ENCODE measurements at regions not wholly inside any gene's neighbourhood (a gene's known extent, or its start where the extent isn't known, plus 50 kb on each side); places are given as distances from the start of the nearest gene placed in this dataset.

DNA sequence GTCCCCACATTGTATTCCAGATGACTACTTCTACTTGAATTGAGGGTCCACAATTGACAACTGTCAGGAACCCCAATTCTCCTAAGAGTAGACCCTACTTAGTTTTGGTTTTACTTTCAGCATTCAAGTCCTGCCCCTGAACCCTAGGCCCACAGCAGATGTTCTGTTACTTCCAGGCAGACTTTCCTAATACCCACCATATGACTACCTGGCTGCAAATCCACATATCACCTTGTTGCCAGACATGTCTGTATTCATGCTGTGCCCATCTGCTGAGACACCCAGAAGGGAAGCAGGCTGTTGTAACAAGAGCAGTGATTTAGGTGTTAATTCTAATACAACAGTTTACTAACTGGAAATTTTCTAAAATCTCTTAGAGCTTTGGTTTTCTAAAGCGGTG, 235.1 kb upstream of the CCDC54 start:
- TF ChIP-seq, protein P1, sequence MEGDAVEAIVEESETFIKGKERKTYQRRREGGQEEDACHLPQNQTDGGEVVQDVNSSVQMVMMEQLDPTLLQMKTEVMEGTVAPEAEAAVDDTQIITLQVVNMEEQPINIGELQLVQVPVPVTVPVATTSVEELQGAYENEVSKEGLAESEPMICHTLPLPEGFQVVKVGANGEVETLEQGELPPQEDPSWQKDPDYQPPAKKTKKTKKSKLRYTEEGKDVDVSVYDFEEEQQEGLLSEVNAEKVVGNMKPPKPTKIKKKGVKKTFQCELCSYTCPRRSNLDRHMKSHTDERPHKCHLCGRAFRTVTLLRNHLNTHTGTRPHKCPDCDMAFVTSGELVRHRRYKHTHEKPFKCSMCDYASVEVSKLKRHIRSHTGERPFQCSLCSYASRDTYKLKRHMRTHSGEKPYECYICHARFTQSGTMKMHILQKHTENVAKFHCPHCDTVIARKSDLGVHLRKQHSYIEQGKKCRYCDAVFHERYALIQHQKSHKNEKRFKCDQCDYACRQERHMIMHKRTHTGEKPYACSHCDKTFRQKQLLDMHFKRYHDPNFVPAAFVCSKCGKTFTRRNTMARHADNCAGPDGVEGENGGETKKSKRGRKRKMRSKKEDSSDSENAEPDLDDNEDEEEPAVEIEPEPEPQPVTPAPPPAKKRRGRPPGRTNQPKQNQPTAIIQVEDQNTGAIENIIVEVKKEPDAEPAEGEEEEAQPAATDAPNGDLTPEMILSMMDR (IDR thresholded peaks at IDR 0.05; ENCODE audit: control insufficient read depth, extremely low read depth, insufficient read depth) = no peak
- H3K4me3 ChIP-seq (ENCODE audit: low read depth, low read length) = no peak overlapping the region
- DNase-seq (ENCODE audit: low read depth) = no peak

DNA sequence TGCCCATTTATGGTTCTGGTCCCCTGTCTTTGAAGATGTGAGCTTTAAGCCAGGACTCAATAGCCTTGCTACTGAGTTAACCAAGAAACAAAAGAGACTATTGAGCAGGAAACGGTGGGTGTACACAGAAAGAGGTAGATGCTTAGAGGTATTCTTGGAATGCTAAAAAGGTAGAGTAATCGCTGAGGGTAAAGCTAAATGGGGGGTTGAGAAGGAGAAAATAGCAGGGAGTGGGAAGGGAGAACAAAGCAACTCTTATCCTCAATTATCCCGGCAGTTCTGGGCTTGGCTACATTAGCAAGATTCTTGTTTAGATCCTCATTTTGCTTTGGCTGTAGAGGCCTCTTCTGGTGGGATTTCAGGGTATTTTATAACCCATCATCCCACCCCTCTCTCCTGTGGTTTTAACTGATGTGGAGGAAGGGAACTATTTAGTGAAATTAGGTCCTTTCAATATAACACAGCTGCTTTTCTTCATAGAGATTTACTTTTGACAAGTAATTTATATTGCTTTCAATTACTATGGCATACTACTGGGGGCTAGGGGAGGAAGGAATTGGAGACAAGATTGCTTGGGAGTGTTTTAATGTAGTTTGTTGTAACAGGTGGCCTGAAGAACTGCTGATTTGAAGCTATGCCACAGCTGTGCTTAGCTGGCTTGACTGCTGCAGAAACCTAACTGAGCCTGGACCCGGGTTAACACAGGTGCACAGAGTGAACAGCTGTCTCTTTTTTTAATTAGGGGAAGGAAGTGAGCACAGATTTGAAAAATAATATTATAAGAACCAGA, 234.3 kb upstream of the CCDC54 start:
- TF ChIP-seq, protein P1 (IDR thresholded peaks at IDR 0.05; ENCODE audit: control insufficient read depth, extremely low read depth, insufficient read depth) = no peak
- no peak overlapping the region for H3K4me3 ChIP-seq (ENCODE audit: low read depth, low read length)
- DNase-seq (ENCODE audit: low read depth) = no peak

DNA sequence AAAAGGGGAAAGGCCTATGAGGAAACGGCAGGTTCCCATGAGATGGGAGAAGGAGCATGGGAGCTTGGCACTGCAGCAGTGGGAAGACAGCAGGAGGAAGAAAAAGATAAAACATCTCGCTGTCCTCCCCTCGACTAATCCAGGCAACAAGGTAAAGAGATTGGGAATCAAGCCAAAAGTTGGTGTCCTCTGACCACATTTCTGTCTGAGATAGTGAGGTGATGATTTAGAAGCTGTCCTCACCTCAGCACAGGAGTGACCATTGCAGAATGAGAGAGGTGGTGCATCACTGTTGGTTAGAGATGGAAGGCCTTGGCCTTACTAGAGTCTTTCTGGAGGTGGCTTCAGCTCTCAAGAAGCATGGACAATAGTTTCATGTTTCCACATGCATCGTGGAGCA, 226.6 kb upstream of the CCDC54 start:
- no peak overlapping the region for H3K4me3 ChIP-seq (ENCODE audit: low read depth, low read length)
- TF ChIP-seq, protein P1 (IDR thresholded peaks at IDR 0.05; ENCODE audit: control insufficient read depth, extremely low read depth, insufficient read depth) = no peak
- DNase-seq (ENCODE audit: low read depth) = no peak

DNA sequence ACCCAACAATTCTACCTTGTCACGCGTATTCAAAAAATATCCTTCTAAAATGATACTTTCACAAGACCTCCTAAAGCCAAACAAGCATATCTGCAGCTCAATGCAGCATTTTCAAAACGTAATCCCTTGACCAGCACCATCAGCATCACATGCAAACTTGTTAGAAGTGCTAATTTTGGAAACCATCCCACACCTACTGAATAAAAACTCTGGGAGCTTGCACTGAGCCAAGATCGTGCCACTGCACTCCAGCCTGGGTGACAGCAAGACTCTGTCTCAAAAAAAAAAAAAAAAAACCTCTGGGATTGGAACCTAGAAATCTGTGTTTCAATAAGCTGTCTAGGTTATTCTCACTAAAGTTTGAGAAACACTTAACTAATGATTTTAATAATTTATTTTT, 223.3 kb upstream of the CCDC54 start:
- DNase-seq (ENCODE audit: low read depth) = no peak
- H3K4me3 ChIP-seq (ENCODE audit: low read depth, low read length) = no peak overlapping the region
- TF ChIP-seq, protein P1 (IDR thresholded peaks at IDR 0.05; ENCODE audit: control insufficient read depth, extremely low read depth, insufficient read depth) = no peak

DNA sequence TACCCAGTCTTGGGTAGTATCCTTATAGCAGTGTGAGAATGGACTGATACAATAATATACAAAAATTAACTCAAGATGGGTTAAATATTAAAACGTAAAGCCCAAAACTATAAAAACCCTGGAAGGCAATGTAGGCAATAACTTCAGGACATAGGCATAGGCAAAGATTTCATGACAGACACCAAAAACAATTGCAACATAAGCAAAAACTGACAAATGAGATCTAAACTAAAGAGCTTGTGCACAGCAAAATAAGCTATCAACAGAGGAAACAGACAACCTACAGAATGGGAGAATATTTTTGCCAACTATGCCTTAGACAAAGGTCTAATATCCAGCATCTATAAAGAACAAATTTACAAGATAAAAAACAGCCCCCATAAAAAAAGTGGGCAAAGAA, 204.8 kb upstream of the CCDC54 start:
- no peak overlapping the region for H3K4me3 ChIP-seq (ENCODE audit: low read depth, low read length)
- TF ChIP-seq, protein P1 (IDR thresholded peaks at IDR 0.05; ENCODE audit: control insufficient read depth, extremely low read depth, insufficient read depth) = no peak
- no peak for DNase-seq (ENCODE audit: low read depth)

DNA sequence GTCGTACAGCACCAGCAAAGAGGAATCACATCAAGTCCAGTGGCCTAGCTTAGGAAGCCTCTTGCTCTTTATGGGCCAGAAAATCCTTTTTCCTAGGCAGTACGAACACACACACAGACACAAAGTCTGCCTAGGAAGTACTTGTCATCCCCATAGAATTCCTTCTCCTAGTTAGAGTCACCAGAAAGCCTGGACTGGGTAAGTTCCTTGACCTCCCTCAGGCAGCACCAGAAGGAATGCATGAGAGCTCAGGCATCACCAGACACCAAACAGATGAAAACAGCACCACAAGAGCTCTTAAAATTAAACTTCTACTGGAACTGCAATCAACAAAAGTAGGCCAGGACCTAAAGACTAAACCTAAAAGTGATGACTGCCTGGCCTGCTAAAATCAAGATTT, 192.9 kb upstream of the CCDC54 start:
- no peak for DNase-seq (ENCODE audit: low read depth)
- no peak overlapping the region for H3K4me3 ChIP-seq (ENCODE audit: low read depth, low read length)
- TF ChIP-seq, protein P1 (IDR thresholded peaks at IDR 0.05; ENCODE audit: control insufficient read depth, extremely low read depth, insufficient read depth) = no peak

DNA sequence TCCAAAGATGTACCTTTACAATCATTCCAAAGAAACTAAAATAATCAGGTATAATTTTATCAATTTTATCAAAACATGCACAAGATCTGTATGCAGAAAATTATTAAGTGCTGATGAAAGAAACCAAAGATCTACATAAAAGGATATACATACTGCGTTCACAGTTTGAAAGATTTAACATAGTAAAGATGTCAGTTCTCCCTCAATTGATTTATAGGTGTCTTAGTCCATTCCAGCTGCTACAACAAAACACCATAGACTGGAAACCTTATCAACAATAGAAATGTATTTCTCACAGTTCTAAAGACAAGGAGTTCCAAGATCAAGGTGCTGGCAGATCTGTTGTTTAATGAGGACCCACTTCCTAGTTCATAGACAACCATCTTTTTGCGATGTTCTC, 189.0 kb upstream of the CCDC54 start:
- DNase-seq (ENCODE audit: low read depth) = no peak
- TF ChIP-seq, protein P1 (IDR thresholded peaks at IDR 0.05; ENCODE audit: control insufficient read depth, extremely low read depth, insufficient read depth) = no peak
- H3K4me3 ChIP-seq (ENCODE audit: low read depth, low read length) = no peak overlapping the region

Measured in LNCaP clone FGC (cell line).